NCI-H524 treated with DMSO at 0.1 percent for 48 hours (cell line): ENCODE measurements at regions not wholly inside any gene's neighbourhood (a gene's known extent, or its start where the extent isn't known, plus 50 kb on each side); places are given as distances from the start of the nearest gene placed in this dataset.
"Not testable (repeated sequence)": the region's sequence is repeated elsewhere in the genome, so short reads cannot be mapped to it uniquely, and the experiment has no call there.

Experiments used
- DNase-seq: peaks from one replicate; lab custom pipeline; 2025; lab: John Stamatoyannopoulos, UW

GRCh38 chr2:58620896-58621295 lies 379.8 kb upstream of the FANCL start:
- DNase-seq = no peak

- DNase-seq = no peak
Observed at GRCh38 chr2:58620093-58620492, 379.0 kb upstream of the FANCL start.

- no peak for DNase-seq
Observed at GRCh38 chr2:58616961-58617360, 375.8 kb upstream of the FANCL start.

- DNase-seq = no peak
Observed at GRCh38 chr2:58614219-58614618, 373.1 kb upstream of the FANCL start.

GRCh38 chr2:58612973-58613372 lies 371.8 kb upstream of the FANCL start:
- no peak for DNase-seq

- no peak for DNase-seq
Observed at GRCh38 chr2:58609326-58609725, 368.2 kb upstream of the FANCL start.

GRCh38 chr2:58608146-58608545 lies 367.0 kb upstream of the FANCL start:
- DNase-seq = no peak

GRCh38 chr2:58607448-58607847 lies 366.3 kb upstream of the FANCL start:
- DNase-seq = no peak

- DNase-seq = no peak
Observed at GRCh38 chr2:58606799-58607198, 365.7 kb upstream of the FANCL start.

- DNase-seq = no peak
Observed at GRCh38 chr2:58604096-58604495, 363.0 kb upstream of the FANCL start.

- DNase-seq = no peak
Observed at GRCh38 chr2:58601017-58601416, 359.9 kb upstream of the FANCL start.

- no peak for DNase-seq
Observed at GRCh38 chr2:58598171-58598570, 357.0 kb upstream of the FANCL start.

- DNase-seq = no peak
Observed at GRCh38 chr2:58595714-58596113, 354.6 kb upstream of the FANCL start.

- DNase-seq = no peak
Observed at GRCh38 chr2:58594762-58595161, 353.6 kb upstream of the FANCL start.

- peak; percentile 3 for DNase-seq
Observed at GRCh38 chr2:58594175-58594574, 353.1 kb upstream of the FANCL start.

- not testable (repeated sequence) for DNase-seq
Observed at GRCh38 chr2:58586178-58586577, 345.1 kb upstream of the FANCL start.

- no peak for DNase-seq
Observed at GRCh38 chr2:58585233-58585632, 344.1 kb upstream of the FANCL start.

- no peak for DNase-seq
Observed at GRCh38 chr2:58584606-58585118, 343.5 kb upstream of the FANCL start.

- no peak for DNase-seq
Observed at GRCh38 chr2:58578276-58578675, 337.2 kb upstream of the FANCL start.

GRCh38 chr2:58574873-58575272 lies 333.7 kb upstream of the FANCL start:
- DNase-seq = no peak

GRCh38 chr2:58572731-58573130 lies 331.6 kb upstream of the FANCL start:
- no peak for DNase-seq

GRCh38 chr2:58571181-58571852 lies 330.2 kb upstream of the FANCL start:
- DNase-seq = peak; percentile 70

- peak; percentile 95 for DNase-seq
Observed at GRCh38 chr2:58569475-58570185, 328.5 kb upstream of the FANCL start.

- no peak for DNase-seq
Observed at GRCh38 chr2:58568901-58569300, 327.8 kb upstream of the FANCL start.
